ENCODE measurements at regions not wholly inside any gene's neighbourhood (a gene's known extent, or its start where the extent isn't known, plus 50 kb on each side); places are given as distances from the start of the nearest gene placed in this dataset.

DNA sequence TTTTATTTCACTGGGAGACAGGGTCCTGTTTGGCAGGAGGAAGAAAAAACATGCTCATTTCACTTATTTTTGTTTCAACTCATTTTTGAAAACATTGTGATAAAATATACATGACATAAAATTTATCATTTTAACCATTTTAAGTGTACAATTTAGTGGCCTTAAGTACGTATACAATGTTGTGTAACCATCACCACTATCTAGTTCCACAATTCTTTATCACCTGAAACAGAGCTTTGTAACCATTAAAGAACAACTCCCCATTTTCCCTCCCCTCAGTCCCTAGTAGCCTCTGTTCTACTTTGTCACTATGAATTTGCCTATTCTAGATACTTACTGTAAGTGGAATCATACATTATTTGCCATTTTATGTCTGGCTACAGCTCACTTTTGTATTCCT is 143.8 kb downstream of the GPAT3 start:
- Histone ChIP-seq H3K27me3 (no peaks in the 10 kb centered on the region), H3K4me3 (no peak overlapping the region), H3K36me3 (no peaks in the 10 kb centered on the region), H3K9me3 (no peaks in the 10 kb centered on the region), H3K4me1 (no peaks in the 10 kb centered on the region), H3K27ac (replicated peaks in 1 of 4) (no peak overlapping the region)
- no peak for TF ChIP-seq CTCF (IDR thresholded peaks at IDR 0.05)
- no peak for TF ChIP-seq EP300 (IDR thresholded peaks at IDR 0.05)
- no peak for TF ChIP-seq POLR2A (IDR thresholded peaks at IDR 0.05; ENCODE audit: low read depth)
- TF ChIP-seq POLR2AphosphoS5 (IDR thresholded peaks at IDR 0.05) = no peak
- no peak for DNase-seq (ENCODE audit: extremely low spot score)
- 95% methylated on average over 1 of the region's 1 CpG for WGBS
- intact Hi-C loops (cut with DNase I) = no loop called here

GRCh38 chr4:83679254-83679653 is 143.3 kb downstream of the GPAT3 start:
- H3K27me3 ChIP-seq = no peaks in the 10 kb centered on the region
- 65% methylated on average over 3 of the region's 3 CpGs for WGBS
- no peak overlapping the region for H3K4me3 ChIP-seq
- intact Hi-C loops (cut with DNase I) = no loop called here
- no peaks in the 10 kb centered on the region for H3K4me1 ChIP-seq
- TF ChIP-seq EP300 (IDR thresholded peaks at IDR 0.05) = no peak
- no peak for TF ChIP-seq POLR2A (IDR thresholded peaks at IDR 0.05; ENCODE audit: low read depth)
- TF ChIP-seq CTCF (IDR thresholded peaks at IDR 0.05) = no peak
- no peak for TF ChIP-seq POLR2AphosphoS5 (IDR thresholded peaks at IDR 0.05)
- H3K36me3 ChIP-seq = no peaks in the 10 kb centered on the region
- no peak overlapping the region for H3K27ac ChIP-seq (replicated peaks in 1 of 4)
- no peak for DNase-seq (ENCODE audit: extremely low spot score)
- no peaks in the 10 kb centered on the region for H3K9me3 ChIP-seq

- Histone ChIP-seq H3K27ac (replicated peaks in 1 of 4) (no peak overlapping the region), H3K4me3 (no peak overlapping the region), H3K27me3 (no peaks in the 10 kb centered on the region), H3K4me1 (no peaks in the 10 kb centered on the region), H3K36me3 (no peaks in the 10 kb centered on the region), H3K9me3 (no peaks in the 10 kb centered on the region)
- WGBS = 65% methylated on average over 3 of the region's 3 CpGs
- TF ChIP-seq EP300 (IDR thresholded peaks at IDR 0.05) = no peak
- no peak for TF ChIP-seq POLR2AphosphoS5 (IDR thresholded peaks at IDR 0.05)
- TF ChIP-seq CTCF (IDR thresholded peaks at IDR 0.05) = no peak
- no peak for TF ChIP-seq POLR2A (IDR thresholded peaks at IDR 0.05; ENCODE audit: low read depth)
- intact Hi-C loops (cut with DNase I) = no loop called here
- no peak for DNase-seq (ENCODE audit: extremely low spot score)
These were observed 141.7 kb downstream of the GPAT3 start for GRCh38 chr4:83677656-83678055.

- Histone ChIP-seq H3K4me3 (no peak overlapping the region), H3K36me3 (no peaks in the 10 kb centered on the region), H3K27me3 (no peaks in the 10 kb centered on the region), H3K27ac (replicated peaks in 1 of 4) (no peak overlapping the region), H3K4me1 (no peaks in the 10 kb centered on the region), H3K9me3 (no peaks in the 10 kb centered on the region)
- TF ChIP-seq CTCF (IDR thresholded peaks at IDR 0.05) (no peak), EP300 (IDR thresholded peaks at IDR 0.05) (no peak), POLR2A (IDR thresholded peaks at IDR 0.05; ENCODE audit: low read depth) (no peak), POLR2AphosphoS5 (IDR thresholded peaks at IDR 0.05) (no peak)
- no peak for DNase-seq (ENCODE audit: extremely low spot score)
- 83% methylated on average over 3 of the region's 5 CpGs for WGBS
- intact Hi-C loops (cut with DNase I) = no loop called here
These were observed 128.8 kb downstream of the GPAT3 start for GRCh38 chr4:83664741-83665140.

DNA sequence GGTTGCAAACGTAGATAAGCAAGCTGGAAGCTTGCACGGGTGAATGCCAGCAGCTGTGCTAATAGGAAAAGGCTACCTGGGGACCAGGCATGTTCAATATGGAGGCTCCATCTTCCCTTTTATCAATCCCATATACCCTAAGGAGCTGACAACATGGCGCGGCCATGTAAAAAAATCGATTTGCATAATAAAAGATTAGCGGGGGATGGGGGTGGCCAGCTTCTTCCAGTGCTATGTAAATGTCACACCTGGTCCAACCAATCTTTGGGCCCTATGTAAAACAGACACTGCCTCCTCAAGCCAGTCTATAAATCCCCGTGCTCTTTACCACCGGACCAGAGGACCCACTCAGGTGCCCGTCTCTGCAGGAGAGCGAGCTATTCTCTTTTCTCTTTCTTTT is 128.2 kb downstream of the GPAT3 start:
- no peaks in the 10 kb centered on the region for H3K36me3 ChIP-seq
- intact Hi-C loops (cut with DNase I) = no loop called here
- TF ChIP-seq POLR2A (IDR thresholded peaks at IDR 0.05; ENCODE audit: low read depth) (no peak), CTCF (IDR thresholded peaks at IDR 0.05) (no peak), EP300 (IDR thresholded peaks at IDR 0.05) (no peak), POLR2AphosphoS5 (IDR thresholded peaks at IDR 0.05) (no peak)
- H3K27ac ChIP-seq (replicated peaks in 1 of 4) = no peak overlapping the region
- peaks cover 0 to 5% (median 0%) of the 10 kb centered on the region in 4 donors for H3K4me1 ChIP-seq
- no peak for DNase-seq (ENCODE audit: extremely low spot score)
- H3K27me3 ChIP-seq = no peaks in the 10 kb centered on the region
- WGBS = 82% methylated on average over 10 of the region's 10 CpGs
- H3K4me3 ChIP-seq = no peak overlapping the region
- no peaks in the 10 kb centered on the region for H3K9me3 ChIP-seq
